ENCODE measurements at regions not wholly inside any gene's neighbourhood (a gene's known extent, or its start where the extent isn't known, plus 50 kb on each side); places are given as distances from the start of the nearest gene placed in this dataset.

DNA sequence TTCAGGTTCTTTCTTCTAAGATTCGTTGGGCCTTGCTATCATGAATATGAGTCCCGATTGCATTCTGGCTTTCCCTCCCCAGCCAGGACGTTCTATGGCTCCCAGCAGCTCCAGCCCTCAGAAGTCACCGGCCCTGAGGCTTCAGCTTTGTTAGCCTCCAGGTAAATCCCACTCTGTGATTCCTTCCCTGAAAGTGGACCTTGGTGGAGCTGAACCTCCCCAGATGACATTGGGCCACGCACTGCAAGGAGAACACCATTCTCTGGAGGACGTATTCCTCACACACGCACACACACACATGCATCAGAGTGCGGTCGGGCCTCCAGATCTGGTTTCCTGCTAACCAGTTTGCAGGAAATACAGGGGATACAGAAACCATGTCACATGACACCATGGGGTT is 487.3 kb upstream of the CDH4 start:
- no peak overlapping the region for H3K4me3 Mint-ChIP-seq (ENCODE audit: unreplicated experiment)
- Histone ChIP-seq H3K36me3 (ENCODE audit: insufficient read depth, low read length) (no peaks in the 10 kb centered on the region), H4K20me1 (ENCODE audit: insufficient read depth, low read length) (no peaks in the 10 kb centered on the region), H2AFZ (ENCODE audit: low read depth, low read length) (no peak overlapping the region), H3K9ac (ENCODE audit: low read length) (no peak overlapping the region), H3K9me3 (ENCODE audit: insufficient read depth, low read depth, low read length) (peaks cover 11% of the 10 kb centered on the region), H3K27ac (ENCODE audit: low read depth, low read length) (no peak overlapping the region), H3K4me3 (ENCODE audit: insufficient read depth, low read depth, low read length) (no peak overlapping the region), H3K4me1 (ENCODE audit: insufficient read depth, low read length) (no peaks in the 10 kb centered on the region), H3K79me2 (ENCODE audit: insufficient read depth, low read length) (no peaks in the 10 kb centered on the region), H3K27me3 (ENCODE audit: insufficient read depth, low read length) (no peaks in the 10 kb centered on the region), H3K4me2 (ENCODE audit: low read length) (no peak overlapping the region)
- DNase-seq (ENCODE audit: low read depth) (no peak), FAIRE-seq (no peak)
- peaks cover 11% of the 10 kb centered on the region for H3K27me3 Mint-ChIP-seq (ENCODE audit: low read depth, unreplicated experiment)
- no peaks in the 10 kb centered on the region for H3K4me1 Mint-ChIP-seq (ENCODE audit: low read depth, unreplicated experiment)
- TF ChIP-seq, protein P1, sequence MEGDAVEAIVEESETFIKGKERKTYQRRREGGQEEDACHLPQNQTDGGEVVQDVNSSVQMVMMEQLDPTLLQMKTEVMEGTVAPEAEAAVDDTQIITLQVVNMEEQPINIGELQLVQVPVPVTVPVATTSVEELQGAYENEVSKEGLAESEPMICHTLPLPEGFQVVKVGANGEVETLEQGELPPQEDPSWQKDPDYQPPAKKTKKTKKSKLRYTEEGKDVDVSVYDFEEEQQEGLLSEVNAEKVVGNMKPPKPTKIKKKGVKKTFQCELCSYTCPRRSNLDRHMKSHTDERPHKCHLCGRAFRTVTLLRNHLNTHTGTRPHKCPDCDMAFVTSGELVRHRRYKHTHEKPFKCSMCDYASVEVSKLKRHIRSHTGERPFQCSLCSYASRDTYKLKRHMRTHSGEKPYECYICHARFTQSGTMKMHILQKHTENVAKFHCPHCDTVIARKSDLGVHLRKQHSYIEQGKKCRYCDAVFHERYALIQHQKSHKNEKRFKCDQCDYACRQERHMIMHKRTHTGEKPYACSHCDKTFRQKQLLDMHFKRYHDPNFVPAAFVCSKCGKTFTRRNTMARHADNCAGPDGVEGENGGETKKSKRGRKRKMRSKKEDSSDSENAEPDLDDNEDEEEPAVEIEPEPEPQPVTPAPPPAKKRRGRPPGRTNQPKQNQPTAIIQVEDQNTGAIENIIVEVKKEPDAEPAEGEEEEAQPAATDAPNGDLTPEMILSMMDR (IDR thresholded peaks at IDR 0.05; ENCODE audit: insufficient read depth, low read depth, low read length) = no peak
- TF ChIP-seq EZH2 (IDR thresholded peaks at IDR 0.05; ENCODE audit: insufficient read depth, low read length) = no peak
- peaks cover 2% of the 10 kb centered on the region for H3K9me3 Mint-ChIP-seq (ENCODE audit: unreplicated experiment)
- no peaks in the 10 kb centered on the region for H3K36me3 Mint-ChIP-seq (ENCODE audit: low read depth, unreplicated experiment)
- H3K27ac Mint-ChIP-seq (ENCODE audit: unreplicated experiment) = no peak overlapping the region

DNA sequence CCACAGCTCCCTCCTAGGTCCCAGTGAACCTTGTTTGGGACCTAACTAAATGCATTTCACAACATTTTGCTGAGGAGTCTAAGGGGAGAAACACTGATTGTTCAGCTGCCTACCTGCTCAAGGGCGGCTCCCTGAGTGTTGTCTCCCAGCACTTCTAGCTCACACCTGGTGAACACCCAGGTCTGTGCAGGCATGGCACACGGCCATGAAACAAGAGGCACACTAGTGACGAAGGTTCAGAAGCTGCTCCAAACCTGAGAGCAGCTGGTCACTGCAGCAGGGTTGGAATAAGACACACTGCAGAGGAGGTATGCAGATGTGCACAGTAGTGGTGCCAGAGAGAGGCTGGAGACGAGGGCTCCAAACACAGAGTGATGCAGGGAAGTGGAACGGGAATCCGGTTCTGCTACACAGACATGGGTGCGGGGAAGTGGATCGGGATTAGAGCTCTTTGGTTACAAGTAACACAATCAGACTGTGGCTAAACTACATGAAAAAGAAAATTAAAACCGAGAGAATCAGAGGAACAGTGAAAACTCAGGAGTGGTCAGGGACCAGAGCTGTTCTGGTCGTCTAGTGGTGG is 486.1 kb upstream of the CDH4 start:
- DNase-seq (ENCODE audit: low read depth) = no peak
- H3K9me3 Mint-ChIP-seq (ENCODE audit: unreplicated experiment) = peaks cover 2% of the 10 kb centered on the region
- H3K36me3 Mint-ChIP-seq (ENCODE audit: low read depth, unreplicated experiment) = no peaks in the 10 kb centered on the region
- Histone ChIP-seq H4K20me1 (ENCODE audit: insufficient read depth, low read length) (no peaks in the 10 kb centered on the region), H3K9ac (ENCODE audit: low read length) (no peak overlapping the region), H3K36me3 (ENCODE audit: insufficient read depth, low read length) (no peaks in the 10 kb centered on the region), H3K27me3 (ENCODE audit: insufficient read depth, low read length) (no peaks in the 10 kb centered on the region), H3K9me3 (ENCODE audit: insufficient read depth, low read depth, low read length) (peaks cover 8% of the 10 kb centered on the region), H3K4me2 (ENCODE audit: low read length) (no peak overlapping the region), H3K27ac (ENCODE audit: low read depth, low read length) (no peak overlapping the region), H3K4me3 (ENCODE audit: insufficient read depth, low read depth, low read length) (no peak overlapping the region), H3K4me1 (ENCODE audit: insufficient read depth, low read length) (no peaks in the 10 kb centered on the region), H3K79me2 (ENCODE audit: insufficient read depth, low read length) (no peaks in the 10 kb centered on the region), H2AFZ (ENCODE audit: low read depth, low read length) (no peak overlapping the region)
- peaks cover 9% of the 10 kb centered on the region for H3K27me3 Mint-ChIP-seq (ENCODE audit: low read depth, unreplicated experiment)
- no peak for TF ChIP-seq EZH2 (IDR thresholded peaks at IDR 0.05; ENCODE audit: insufficient read depth, low read length)
- TF ChIP-seq, protein P1 (IDR thresholded peaks at IDR 0.05; ENCODE audit: insufficient read depth, low read depth, low read length) = no peak
- no peaks in the 10 kb centered on the region for H3K4me1 Mint-ChIP-seq (ENCODE audit: low read depth, unreplicated experiment)
- no peak overlapping the region for H3K27ac Mint-ChIP-seq (ENCODE audit: unreplicated experiment)
- H3K4me3 Mint-ChIP-seq (ENCODE audit: unreplicated experiment) = no peak overlapping the region
- FAIRE-seq = no peak

DNA sequence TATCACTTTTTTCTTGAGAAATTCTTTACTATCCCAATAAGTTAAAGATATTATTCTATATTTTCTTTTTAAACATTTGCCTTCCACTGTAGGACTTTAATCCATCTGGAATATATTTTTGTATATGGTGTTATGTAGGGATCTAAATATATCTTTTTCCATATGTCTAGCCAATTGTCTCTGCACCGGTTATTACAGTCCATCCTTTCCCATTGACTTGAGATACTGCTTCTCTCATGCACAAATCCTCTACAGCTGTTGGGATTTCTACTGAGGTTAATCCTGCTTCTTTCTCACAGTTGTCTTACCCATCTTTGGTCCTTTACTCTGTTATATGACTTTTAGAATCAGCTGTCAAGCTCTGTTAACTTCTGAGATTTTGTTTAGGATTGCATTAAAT is 483.8 kb upstream of the CDH4 start:
- Mint-ChIP-seq H3K4me3 (ENCODE audit: unreplicated experiment) (no peak overlapping the region), H3K27me3 (ENCODE audit: low read depth, unreplicated experiment) (peaks cover 11% of the 10 kb centered on the region), H3K27ac (ENCODE audit: unreplicated experiment) (no peak overlapping the region), H3K4me1 (ENCODE audit: low read depth, unreplicated experiment) (no peaks in the 10 kb centered on the region), H3K9me3 (ENCODE audit: unreplicated experiment) (no peaks in the 10 kb centered on the region), H3K36me3 (ENCODE audit: low read depth, unreplicated experiment) (no peaks in the 10 kb centered on the region)
- TF ChIP-seq, protein P1 (IDR thresholded peaks at IDR 0.05; ENCODE audit: insufficient read depth, low read depth, low read length) = no peak
- TF ChIP-seq EZH2 (IDR thresholded peaks at IDR 0.05; ENCODE audit: insufficient read depth, low read length) = no peak
- no peak overlapping the region for H3K4me3 ChIP-seq (ENCODE audit: insufficient read depth, low read depth, low read length)
- no peaks in the 10 kb centered on the region for H3K79me2 ChIP-seq (ENCODE audit: insufficient read depth, low read length)
- no peaks in the 10 kb centered on the region for H3K27me3 ChIP-seq (ENCODE audit: insufficient read depth, low read length)
- no peak for DNase-seq (ENCODE audit: low read depth)
- no peaks in the 10 kb centered on the region for H3K36me3 ChIP-seq (ENCODE audit: insufficient read depth, low read length)
- H3K4me1 ChIP-seq (ENCODE audit: insufficient read depth, low read length) = no peaks in the 10 kb centered on the region
- no peak overlapping the region for H3K4me2 ChIP-seq (ENCODE audit: low read length)
- H4K20me1 ChIP-seq (ENCODE audit: insufficient read depth, low read length) = no peaks in the 10 kb centered on the region
- no peak for FAIRE-seq
- H3K27ac ChIP-seq (ENCODE audit: low read depth, low read length) = no peak overlapping the region
- no peak overlapping the region for H2AFZ ChIP-seq (ENCODE audit: low read depth, low read length)
- peaks cover 8% of the 10 kb centered on the region for H3K9me3 ChIP-seq (ENCODE audit: insufficient read depth, low read depth, low read length)
- H3K9ac ChIP-seq (ENCODE audit: low read length) = no peak overlapping the region

Measured in astrocyte (in vitro differentiated cells and primary cell).